Activated T-helper 2 cell treated with anti-CD3 and anti-CD28 coated beads, Interferon-gamma antibody, Interleukin-2, Interleukin-4, amounts not matched to agents 10 μg/mL and 5 μg/mL and 100 μg/mL, durations not matched to agents 14 hours and 24 hours and 36 hours (primary cell): ENCODE measurements at regions not wholly inside any gene's neighbourhood (a gene's known extent, or its start where the extent isn't known, plus 50 kb on each side); places are given as distances from the start of the nearest gene placed in this dataset.

Source experiments
- DNase-seq: peaks from one replicate; pipeline ENCODE4 v3.0.0; 2021; ENCODE audit warnings: low spot score
- H3K27ac Mint-ChIP-seq: one replicate; pipeline ENCODE4 v1.8.0; 2021; ENCODE audit warnings: mixed read lengths
- H3K27me3 Mint-ChIP-seq: one replicate; pipeline ENCODE4 v1.8.0; 2021; ENCODE audit warnings: low read depth, mixed read lengths
- H3K36me3 Mint-ChIP-seq: one replicate; pipeline ENCODE4 v1.8.0; 2021; ENCODE audit warnings: low read depth, mixed read lengths
- H3K4me1 Mint-ChIP-seq: one replicate; pipeline ENCODE4 v1.8.0; 2021; ENCODE audit warnings: low read depth, mixed read lengths
- H3K4me3 Mint-ChIP-seq: one replicate; pipeline ENCODE4 v1.8.0; 2021; ENCODE audit warnings: low read depth, mild to moderate bottlenecking, moderate library complexity, mixed read lengths
- H3K9me3 Mint-ChIP-seq: one replicate; pipeline ENCODE4 v1.8.0; 2021; ENCODE audit warnings: mixed read lengths
- intact Hi-C: fragments of 100-400 bp; cut with micrococcal nuclease; formaldehyde crosslinking; loops from one replicate; pipeline ENCODE4 v1.15.1; 2023

- Mint-ChIP-seq H3K27ac (no peak overlapping the region), H3K4me3 (no peak overlapping the region), H3K36me3 (no peaks in the 10 kb centered on the region), H3K27me3 (no peaks in the 10 kb centered on the region), H3K4me1 (no peaks in the 10 kb centered on the region), H3K9me3 (no peaks in the 10 kb centered on the region)
- DNase-seq, result no peak
- intact Hi-C loops, result no loop called here
These were observed 145.6 kb upstream of the KLHL29 start for GRCh38 chr2:23239374-23239773.

- no peaks in the 10 kb centered on the region for H3K9me3 Mint-ChIP-seq
- intact Hi-C loops, result no loop called here
- H3K4me3 Mint-ChIP-seq, result no peak overlapping the region
- no peak for DNase-seq
- no peaks in the 10 kb centered on the region for H3K36me3 Mint-ChIP-seq
- H3K27me3 Mint-ChIP-seq, result no peaks in the 10 kb centered on the region
- H3K27ac Mint-ChIP-seq, result no peak overlapping the region
- no peaks in the 10 kb centered on the region for H3K4me1 Mint-ChIP-seq
These were observed 143.9 kb upstream of the KLHL29 start for GRCh38 chr2:23241121-23241520.

GRCh38 chr2:23241611-23242245, 143.3 kb upstream of the KLHL29 start:
- no peaks in the 10 kb centered on the region for H3K9me3 Mint-ChIP-seq
- no peak overlapping the region for H3K27ac Mint-ChIP-seq
- H3K27me3 Mint-ChIP-seq, result no peaks in the 10 kb centered on the region
- intact Hi-C loops, result no loop called here
- DNase-seq, result no peak
- H3K4me3 Mint-ChIP-seq, result no peak overlapping the region
- no peaks in the 10 kb centered on the region for H3K4me1 Mint-ChIP-seq
- H3K36me3 Mint-ChIP-seq, result no peaks in the 10 kb centered on the region

GRCh38 chr2:23243073-23243659, 141.8 kb upstream of the KLHL29 start:
- Mint-ChIP-seq H3K9me3 (no peaks in the 10 kb centered on the region), H3K4me1 (no peaks in the 10 kb centered on the region), H3K4me3 (no peak overlapping the region), H3K36me3 (no peaks in the 10 kb centered on the region), H3K27ac (no peak overlapping the region), H3K27me3 (no peaks in the 10 kb centered on the region)
- intact Hi-C loops, result no loop called here
- no peak for DNase-seq

GRCh38 chr2:23244617-23245016, 140.4 kb upstream of the KLHL29 start:
- Mint-ChIP-seq H3K4me1 (no peaks in the 10 kb centered on the region), H3K4me3 (no peak overlapping the region), H3K9me3 (no peaks in the 10 kb centered on the region), H3K36me3 (no peaks in the 10 kb centered on the region), H3K27ac (no peak overlapping the region), H3K27me3 (no peaks in the 10 kb centered on the region)
- intact Hi-C loops, result no loop called here
- DNase-seq, result no peak

GRCh38 chr2:23246992-23247683, 137.8 kb upstream of the KLHL29 start:
- H3K4me1 Mint-ChIP-seq, result no peaks in the 10 kb centered on the region
- DNase-seq, result no peak
- no peaks in the 10 kb centered on the region for H3K36me3 Mint-ChIP-seq
- H3K27me3 Mint-ChIP-seq, result no peaks in the 10 kb centered on the region
- intact Hi-C loops, result no loop called here
- no peaks in the 10 kb centered on the region for H3K9me3 Mint-ChIP-seq
- no peak overlapping the region for H3K4me3 Mint-ChIP-seq
- H3K27ac Mint-ChIP-seq, result no peak overlapping the region

- no peak overlapping the region for H3K27ac Mint-ChIP-seq
- peaks cover under 1% of the 10 kb centered on the region for H3K27me3 Mint-ChIP-seq
- no peak overlapping the region for H3K4me3 Mint-ChIP-seq
- no peaks in the 10 kb centered on the region for H3K4me1 Mint-ChIP-seq
- no peaks in the 10 kb centered on the region for H3K36me3 Mint-ChIP-seq
- no peaks in the 10 kb centered on the region for H3K9me3 Mint-ChIP-seq
- no peak for DNase-seq
- intact Hi-C loops, result no loop called here
These were observed 136.3 kb upstream of the KLHL29 start for GRCh38 chr2:23248667-23249066.

- no peak overlapping the region for H3K27ac Mint-ChIP-seq
- no peak overlapping the region for H3K4me3 Mint-ChIP-seq
- no peaks in the 10 kb centered on the region for H3K36me3 Mint-ChIP-seq
- intact Hi-C loops, result no loop called here
- DNase-seq, result no peak
- H3K27me3 Mint-ChIP-seq, result peaks cover 2% of the 10 kb centered on the region
- no peaks in the 10 kb centered on the region for H3K9me3 Mint-ChIP-seq
- H3K4me1 Mint-ChIP-seq, result no peaks in the 10 kb centered on the region
These were observed 135.6 kb upstream of the KLHL29 start for GRCh38 chr2:23249348-23249747.

- Mint-ChIP-seq H3K9me3 (no peaks in the 10 kb centered on the region), H3K4me1 (no peaks in the 10 kb centered on the region), H3K4me3 (no peak overlapping the region), H3K27me3 (peaks cover 2% of the 10 kb centered on the region), H3K27ac (no peak overlapping the region), H3K36me3 (no peaks in the 10 kb centered on the region)
- intact Hi-C loops, result no loop called here
- no peak for DNase-seq
These were observed 134.6 kb upstream of the KLHL29 start for GRCh38 chr2:23250371-23250770.

- intact Hi-C loops, result no loop called here
- H3K9me3 Mint-ChIP-seq, result no peaks in the 10 kb centered on the region
- H3K27ac Mint-ChIP-seq, result no peak overlapping the region
These were observed 128.3 kb upstream of the KLHL29 start for GRCh38 chr2:23256643-23257042.

GRCh38 chr2:23260621-23261020, 124.4 kb upstream of the KLHL29 start:
- Mint-ChIP-seq H3K27ac (no peak overlapping the region), H3K4me1 (no peaks in the 10 kb centered on the region), H3K36me3 (no peaks in the 10 kb centered on the region), H3K27me3 (peaks cover 7% of the 10 kb centered on the region), H3K9me3 (no peaks in the 10 kb centered on the region), H3K4me3 (no peak overlapping the region)
- intact Hi-C loops, result no loop called here
- no peak for DNase-seq

More at GRCh38 chr2:23256643-23257042, 128.3 kb upstream of the KLHL29 start:
- peaks cover 5% of the 10 kb centered on the region for H3K27me3 Mint-ChIP-seq
- DNase-seq, result no peak
- H3K4me3 Mint-ChIP-seq, result no peak overlapping the region
- H3K4me1 Mint-ChIP-seq, result no peaks in the 10 kb centered on the region
- no peaks in the 10 kb centered on the region for H3K36me3 Mint-ChIP-seq

GRCh38 chr2:23268467-23269263, 116.3 kb upstream of the KLHL29 start:
- Mint-ChIP-seq H3K4me3 (no peak overlapping the region), H3K27ac (no peak overlapping the region), H3K9me3 (no peaks in the 10 kb centered on the region), H3K4me1 (no peaks in the 10 kb centered on the region), H3K27me3 (peaks cover 14% of the 10 kb centered on the region), H3K36me3 (no peaks in the 10 kb centered on the region)
- no peak for DNase-seq
- intact Hi-C loops, result no loop called here

GRCh38 chr2:23269747-23270146, 115.2 kb upstream of the KLHL29 start:
- no peak for DNase-seq
- Mint-ChIP-seq H3K36me3 (no peaks in the 10 kb centered on the region), H3K9me3 (no peaks in the 10 kb centered on the region), H3K4me3 (no peak overlapping the region), H3K4me1 (no peaks in the 10 kb centered on the region), H3K27me3 (peaks cover 14% of the 10 kb centered on the region), H3K27ac (no peak overlapping the region)
- intact Hi-C loops, result no loop called here
